A549 (cell line): ENCODE measurements at regions not wholly inside any gene's neighbourhood (a gene's known extent, or its start where the extent isn't known, plus 50 kb on each side); places are given as distances from the start of the nearest gene placed in this dataset.
"Not testable (repeated sequence)": the region's sequence is repeated elsewhere in the genome, so short reads cannot be mapped to it uniquely, and the experiment has no call there.

Experiments used
- ATAC-seq, 2 experiments: fragments of 200-7000 bp in 1 of 2; fragments of >200 bp in 1 of 2; cut with Nextera tagmentation in 1 of 2; cut with Tn5 transposase in 1 of 2; 3 replicates each; pipeline versions ENCODE4 v1.8.0 to v1.9.1; 2018 to 2020; ENCODE audit warnings: mild to moderate bottlenecking in 1 of 2, moderate library complexity in 1 of 2
- CTCF ChIA-PET: fragments of 300-600 bp; sonication (Branson Sonifier 250); formaldehyde crosslinking; extraction: SDS; loops from one replicate; lab custom pipeline; 2021; ENCODE audit warnings: antibody characterized with exemption, inconsistent platforms; lab: Yijun Ruan, JAX
- POLR2A ChIA-PET: fragments of 350-600 bp; formaldehyde crosslinking; extraction: SDS; loops from one replicate; lab custom pipeline; 2021; ENCODE audit warnings: antibody characterized with exemption, inconsistent platforms; lab: Yijun Ruan, JAX
- DNase-seq, 2 experiments: peaks; one replicate each; pipeline versions ENCODE4 v3.0.0 to v3.0.0-alpha.2; 2011 to 2016; ENCODE audit warnings: low read depth in 1 of 2, low spot score in 1 of 2
- FAIRE-seq: peaks from 2 replicates; lab custom pipeline; 2011; peaks lifted over from hg19 to GRCh38; lab: Jason Lieb, UNC
- H3K27ac ChIP-seq, 2 experiments: fragments of >200 bp; sonication (Bioruptor Twin); formaldehyde crosslinking; 3 replicates each; pipeline ENCODE4 v1.5.1; 2016 to 2017
- H3K4me1 ChIP-seq: fragments of >200 bp; sonication (Bioruptor Twin); formaldehyde crosslinking; 3 replicates; pipeline ENCODE4 v1.6.1; 2016
- H3K4me2 ChIP-seq: fragments of >200 bp; sonication (Bioruptor Twin); formaldehyde crosslinking; 3 replicates; pipeline ENCODE4 v1.6.1; 2016
- H3K4me3 ChIP-seq: fragments of >200 bp; sonication (Bioruptor Twin); formaldehyde crosslinking; 3 replicates; pipeline ENCODE4 v1.5.1; 2016
- H3K9me3 ChIP-seq: fragments of >200 bp; sonication (Bioruptor Twin); formaldehyde crosslinking; 3 replicates; pipeline ENCODE4 v1.6.1; 2016
- BHLHE40 ChIP-seq: IDR thresholded peaks from 2 replicates; pipeline ENCODE4 v1.6.1; 2012; ENCODE audit warnings: low read depth, low read length, inconsistent platforms
- CBX2 ChIP-seq: fragments of 200-600 bp; sonication (generic); IDR thresholded peaks from 2 replicates; pipeline ENCODE4 v1.6.1; 2016; ENCODE audit warnings: low read depth, mild to moderate bottlenecking, borderline replicate concordance
- CHD2 ChIP-seq: fragments of 150-350 bp; IDR thresholded peaks from 2 replicates; pipeline ENCODE4 v1.6.1; 2014; ENCODE audit warnings: low read length; ENCODE audit not compliant: partially characterized antibody
- CHD4 ChIP-seq: fragments of 200-600 bp; sonication (generic); IDR thresholded peaks from 2 replicates; pipeline ENCODE4 v1.6.1; 2016; ENCODE audit warnings: antibody characterized with exemption, mild to moderate bottlenecking, borderline replicate concordance
- CTCF ChIP-seq: fragments of >200 bp; sonication (Bioruptor Twin); formaldehyde crosslinking; IDR thresholded peaks from 3 replicates; pipeline ENCODE4 v1.5.1; 2016
- EHF ChIP-seq: fragments of 250-450 bp; sonication (Bioruptor Pico); IDR thresholded peaks from 2 replicates; pipeline ENCODE4 v1.5.0; 2020; ENCODE audit warnings: mild to moderate bottlenecking
- EHMT2 ChIP-seq: fragments of 200-600 bp; sonication (generic); IDR thresholded peaks from 2 replicates; pipeline ENCODE4 v1.6.1; 2016; ENCODE audit warnings: antibody characterized with exemption, low read depth, mild to moderate bottlenecking, moderate library complexity
- EP300 ChIP-seq, 2 experiments: fragments of >200 bp; sonication (Bioruptor Twin); formaldehyde crosslinking; IDR thresholded peaks; 2 replicates in 1 of 2; 3 replicates in 1 of 2; pipeline ENCODE4 v1.6.1; 2016 to 2017
- FOXS1 ChIP-seq: fragments of 250-450 bp; sonication (Bioruptor Pico); IDR thresholded peaks from 2 replicates; pipeline ENCODE4 v1.5.0; 2020; ENCODE audit warnings: mild to moderate bottlenecking, moderate library complexity
- HDAC2 ChIP-seq: fragments of 200-600 bp; sonication (generic); IDR thresholded peaks from 2 replicates; pipeline ENCODE4 v1.6.1; 2016
- HOXB13 ChIP-seq: fragments of 250-450 bp; sonication (Bioruptor Pico); IDR thresholded peaks from 2 replicates; pipeline ENCODE4 v1.5.0; 2020; ENCODE audit warnings: low read depth, mild to moderate bottlenecking, moderate library complexity
- HOXB5 ChIP-seq: fragments of 250-450 bp; sonication (Bioruptor Pico); IDR thresholded peaks from 2 replicates; pipeline ENCODE4 v1.5.0; 2020; ENCODE audit warnings: mild to moderate bottlenecking, moderate library complexity
- JUNB ChIP-seq: fragments of >200 bp; sonication (Bioruptor Twin); formaldehyde crosslinking; IDR thresholded peaks from 2 replicates; pipeline ENCODE4 v1.6.1; 2016
- KDM1A ChIP-seq: fragments of 200-600 bp; sonication (generic); IDR thresholded peaks from 2 replicates; pipeline ENCODE4 v1.6.1; 2016; ENCODE audit warnings: low read depth, mild to moderate bottlenecking
- MAFK ChIP-seq: fragments of 450-650 bp; IDR thresholded peaks from 2 replicates; pipeline ENCODE4 v1.6.1; 2014; ENCODE audit not compliant: partially characterized antibody
- MYC ChIP-seq: IDR thresholded peaks from 2 replicates; pipeline ENCODE4 v1.6.1; 2012; ENCODE audit warnings: mild to moderate bottlenecking, inconsistent platforms, low read length, improper control_type of control experiment, borderline replicate concordance
- NPAS2 ChIP-seq: fragments of 250-450 bp; sonication (Bioruptor Pico); IDR thresholded peaks from 2 replicates; pipeline ENCODE4 v1.8.0; 2022; ENCODE audit warnings: mild to moderate bottlenecking, moderate library complexity, borderline replicate concordance
- NR3C1 ChIP-seq: fragments of >200 bp; sonication (Bioruptor Twin); formaldehyde crosslinking; IDR thresholded peaks from 3 replicates; pipeline ENCODE4 v1.6.1; 2017
- PBX3 ChIP-seq: IDR thresholded peaks from 2 replicates; pipeline ENCODE4 v1.6.1; 2012
- PHF8 ChIP-seq: fragments of 200-600 bp; sonication (generic); IDR thresholded peaks from 2 replicates; pipeline ENCODE4 v1.6.1; 2016; ENCODE audit warnings: low read depth, mild to moderate bottlenecking, antibody characterized with exemption, moderate library complexity, borderline replicate concordance
- POLR2AphosphoS2 ChIP-seq: conservative IDR thresholded peaks from 2 replicates; pipeline ENCODE4 v1.6.1; 2012; ENCODE audit warnings: low read length, improper control_type of control experiment, inconsistent platforms
- RARB ChIP-seq: fragments of 250-450 bp; sonication (Bioruptor Pico); IDR thresholded peaks from 2 replicates; pipeline ENCODE4 v1.8.0; 2021; ENCODE audit warnings: mild to moderate bottlenecking, moderate library complexity
- RCOR1 ChIP-seq: fragments of 150-350 bp; IDR thresholded peaks from 2 replicates; pipeline ENCODE4 v1.6.1; 2014; ENCODE audit warnings: antibody characterized with exemption, low read length, low read depth
- SREBF2 ChIP-seq: fragments of 450-650 bp; IDR thresholded peaks from 2 replicates; pipeline ENCODE4 v1.6.1; 2014; ENCODE audit warnings: mild to moderate bottlenecking, moderate library complexity
- USF2 ChIP-seq: fragments of 450-650 bp; IDR thresholded peaks from 2 replicates; pipeline ENCODE4 v1.6.1; 2014; ENCODE audit warnings: antibody characterized with exemption
- ZNF302 ChIP-seq: fragments of 250-450 bp; sonication (Bioruptor Pico); IDR thresholded peaks from 2 replicates; pipeline ENCODE4 v1.9.0; 2021; ENCODE audit warnings: inconsistent platforms, mild to moderate bottlenecking, moderate library complexity
- WGBS: methylation state at CpG from one replicate; pipeline ENCODE4 v1.1.6; 2017; ENCODE audit errors: missing lambda C conversion rate; 5-methylcytosine and 5-hydroxymethylcytosine counted together

GRCh38 chr9:25094518-25094917, 548.8 kb upstream of the IZUMO3 start:
- ChIA-PET POLR2A (no interaction called here), CTCF (no interaction called here)
- H3K4me2 ChIP-seq: no peak overlapping the region
- TF ChIP-seq MAFK: no peak
- no peak for TF ChIP-seq ZNF302
- no peak for TF ChIP-seq PHF8
- TF ChIP-seq SREBF2: no peak
- FAIRE-seq (no peak), ATAC-seq (no peak), DNase-seq (no peak)
- no peaks in the 10 kb centered on the region for H3K9me3 ChIP-seq
- 4% methylated on average over 3 of the region's 3 CpGs for WGBS
- H3K4me3 ChIP-seq: no peak overlapping the region
- no peak overlapping the region for H3K27ac ChIP-seq
- no peaks in the 10 kb centered on the region for H3K4me1 ChIP-seq

GRCh38 chr9:25078202-25078601, 532.5 kb upstream of the IZUMO3 start:
- no peak for FAIRE-seq
- DNase-seq: no peak
- H3K9me3 ChIP-seq: no peaks in the 10 kb centered on the region
- ChIA-PET POLR2A (no interaction called here), CTCF (no interaction called here)
- ATAC-seq: no peak
- TF ChIP-seq EHMT2 (no peak), FOXS1 (CRISPR knock-in tag) (no peak), BHLHE40 (no peak), NPAS2 (CRISPR knock-in tag) (no peak), EHF (CRISPR knock-in tag) (no peak)
- H3K4me3 ChIP-seq: no peak overlapping the region
- H3K4me2 ChIP-seq: no peak overlapping the region
- 6% methylated on average over 3 of the region's 3 CpGs for WGBS
- no peak overlapping the region for H3K27ac ChIP-seq
- no peaks in the 10 kb centered on the region for H3K4me1 ChIP-seq

GRCh38 chr9:25048098-25048724, 502.5 kb upstream of the IZUMO3 start:
- ATAC-seq (no peak), FAIRE-seq (no peak)
- WGBS: 0% methylated on average over 1 of the region's 1 CpG

GRCh38 chr9:25045469-25045868, 499.8 kb upstream of the IZUMO3 start:
- 6% methylated on average over 7 of the region's 8 CpGs for WGBS
- H3K4me2 ChIP-seq, ATAC-seq, H3K9me3 ChIP-seq, DNase-seq, FAIRE-seq, H3K4me1 ChIP-seq, H3K4me3 ChIP-seq, CTCF ChIA-PET, POLR2A ChIA-PET, H3K27ac ChIP-seq: not testable (repeated sequence)

More at GRCh38 chr9:25048098-25048724, 502.5 kb upstream of the IZUMO3 start:
- CTCF ChIA-PET: no interaction called here
- no peak overlapping the region for H3K27ac ChIP-seq
- TF ChIP-seq CBX2 (no peak), JUNB (no peak), RCOR1 (no peak), ZNF302 (no peak), MYC (no peak), USF2 (no peak), CTCF (no peak), EP300 (IDR thresholded peaks at IDR 0.05) (no peak), PBX3 (no peak), POLR2AphosphoS2 (no peak), CHD4 (no peak), NR3C1 (no peak), RARB (CRISPR knock-in tag) (no peak), HOXB13 (no peak), HOXB5 (CRISPR knock-in tag) (no peak), SREBF2 (no peak), HDAC2 (no peak), CHD2 (no peak), KDM1A (no peak)
- TF ChIP-seq, all 56 proteins: peak for 0
- DNase-seq: no peak
- Histone ChIP-seq H3K4me1 (no peaks in the 10 kb centered on the region), H3K9me3 (no peaks in the 10 kb centered on the region), H3K4me2 (no peak overlapping the region), H3K4me3 (no peak overlapping the region)
- POLR2A ChIA-PET: no interaction called here
